Endometrium (tissue), 2 donors: ENCODE measurements at regions not wholly inside any gene's neighbourhood (a gene's known extent, or its start where the extent isn't known, plus 50 kb on each side); places are given as distances from the start of the nearest gene placed in this dataset.

Experiments
- FAIRE-seq: peaks from 2 replicates; lab custom pipeline; 2012; peaks lifted over from hg19 to GRCh38; lab: Jason Lieb, UNC
- donor health status: control.
- donor health status: control.

GRCh38 chr7:25926009-25926408 lies 226.0 kb upstream of the NFE2L3 start:
- no peak for FAIRE-seq

- no peak for FAIRE-seq
Measured at GRCh38 chr7:25926451-25926850, 225.5 kb upstream of the NFE2L3 start.

- no peak for FAIRE-seq
Measured at GRCh38 chr7:25926891-25927625, 224.9 kb upstream of the NFE2L3 start.

GRCh38 chr7:25927626-25927978 lies 224.4 kb upstream of the NFE2L3 start:
- no peak for FAIRE-seq

GRCh38 chr7:25928549-25929330 lies 223.3 kb upstream of the NFE2L3 start:
- FAIRE-seq, result no peak

GRCh38 chr7:25929448-25929847 lies 222.6 kb upstream of the NFE2L3 start:
- no peak for FAIRE-seq

- no peak for FAIRE-seq
Measured at GRCh38 chr7:25930492-25931048, 221.4 kb upstream of the NFE2L3 start.

- no peak for FAIRE-seq
Measured at GRCh38 chr7:25931156-25931555, 220.8 kb upstream of the NFE2L3 start.

GRCh38 chr7:25933921-25934320 lies 218.1 kb upstream of the NFE2L3 start:
- FAIRE-seq, result no peak

- FAIRE-seq, result no peak
Measured at GRCh38 chr7:25940086-25940906, 211.7 kb upstream of the NFE2L3 start.

GRCh38 chr7:25944777-25945515 lies 207.1 kb upstream of the NFE2L3 start:
- no peak for FAIRE-seq

GRCh38 chr7:25945608-25946007 lies 206.4 kb upstream of the NFE2L3 start:
- FAIRE-seq, result no peak

GRCh38 chr7:25946181-25946580 lies 205.8 kb upstream of the NFE2L3 start:
- FAIRE-seq, result no peak

GRCh38 chr7:25947669-25948516 lies 204.1 kb upstream of the NFE2L3 start:
- no peak for FAIRE-seq

GRCh38 chr7:25949736-25950487 lies 202.1 kb upstream of the NFE2L3 start:
- no peak for FAIRE-seq

- no peak for FAIRE-seq
Measured at GRCh38 chr7:25950488-25951413, 201.2 kb upstream of the NFE2L3 start.

- no peak for FAIRE-seq
Measured at GRCh38 chr7:25951414-25952260, 200.4 kb upstream of the NFE2L3 start.
